ENCODE measurements at regions not wholly inside any gene's neighbourhood (a gene's known extent, or its start where the extent isn't known, plus 50 kb on each side); places are given as distances from the start of the nearest gene placed in this dataset.

- TF ChIP-seq POLR2A (IDR thresholded peaks at IDR 0.05; ENCODE audit: low read length) (no peak), GATA1 (IDR thresholded peaks at IDR 0.05; ENCODE audit: low read depth, low read length) (no peak)
Observed at GRCh38 chr12:132428936-132429601, 60.9 kb upstream of the FBRSL1 start.

Data from erythroblast (primary cell).